ENCODE measurements at regions not wholly inside any gene's neighbourhood (a gene's known extent, or its start where the extent isn't known, plus 50 kb on each side); places are given as distances from the start of the nearest gene placed in this dataset.

- H3K27me3 ChIP-seq (ENCODE audit: control insufficient read depth in 2 of 2, insufficient read depth in 1 of 2, low read length in 1 of 2) = peaks cover 3 to 29% of the 10 kb centered on the region in 2 donors
- no peak for DNase-seq (ENCODE audit: low read depth in 6 of 9, low spot score in 9 of 9)
- 56% methylated on average over 11 of the region's 11 CpGs for WGBS
These were observed 239.5 kb downstream of the BUD13 start for GRCh38 chr11:116533186-116533825.

GRCh38 chr11:116532066-116532465, 240.7 kb downstream of the BUD13 start:
- Histone ChIP-seq H3K27ac (ENCODE audit: low read depth in 1 of 2, low read length in 1 of 2) (no peak overlapping the region), H3K27me3 (ENCODE audit: control insufficient read depth in 2 of 2, insufficient read depth in 1 of 2, low read length in 1 of 2) (peaks cover 3 to 27% of the 10 kb centered on the region in 2 donors), H3K36me3 (ENCODE audit: control insufficient read depth in 2 of 2, insufficient read depth in 2 of 2, low read length in 1 of 2) (no peaks in the 10 kb centered on the region), H3K4me3 (ENCODE audit: low read length in 2 of 2) (no peak overlapping the region), H3K9me3 (ENCODE audit: control insufficient read depth in 2 of 2, insufficient read depth in 1 of 2, low read length in 1 of 2) (no peaks in the 10 kb centered on the region), H3K4me1 (ENCODE audit: control insufficient read depth in 2 of 2, insufficient read depth in 2 of 2, low read length in 2 of 2) (no peaks in the 10 kb centered on the region)
- 81% methylated on average over 8 of the region's 8 CpGs for WGBS
- DNase-seq (ENCODE audit: low read depth in 6 of 9, low spot score in 9 of 9) = no peak

More at GRCh38 chr11:116533186-116533825, 239.5 kb downstream of the BUD13 start:
- H3K36me3 ChIP-seq (ENCODE audit: control insufficient read depth in 2 of 2, insufficient read depth in 2 of 2, low read length in 1 of 2) = no peaks in the 10 kb centered on the region
- H3K9me3 ChIP-seq (ENCODE audit: control insufficient read depth in 2 of 2, insufficient read depth in 1 of 2, low read length in 1 of 2) = no peaks in the 10 kb centered on the region
- H3K27ac ChIP-seq (ENCODE audit: low read depth in 1 of 2, low read length in 1 of 2) = no peak overlapping the region
- H3K4me3 ChIP-seq (ENCODE audit: low read length in 2 of 2) = no peak overlapping the region
- H3K4me1 ChIP-seq (ENCODE audit: control insufficient read depth in 2 of 2, insufficient read depth in 2 of 2, low read length in 2 of 2) = no peaks in the 10 kb centered on the region

GRCh38 chr11:116530705-116531104, 242.1 kb downstream of the BUD13 start:
- Histone ChIP-seq H3K27me3 (ENCODE audit: control insufficient read depth in 2 of 2, insufficient read depth in 1 of 2, low read length in 1 of 2) (peaks cover 3 to 23% of the 10 kb centered on the region in 2 donors), H3K36me3 (ENCODE audit: control insufficient read depth in 2 of 2, insufficient read depth in 2 of 2, low read length in 1 of 2) (no peaks in the 10 kb centered on the region), H3K9me3 (ENCODE audit: control insufficient read depth in 2 of 2, insufficient read depth in 1 of 2, low read length in 1 of 2) (no peaks in the 10 kb centered on the region), H3K4me3 (ENCODE audit: low read length in 2 of 2) (no peak overlapping the region), H3K4me1 (ENCODE audit: control insufficient read depth in 2 of 2, insufficient read depth in 2 of 2, low read length in 2 of 2) (no peaks in the 10 kb centered on the region), H3K27ac (ENCODE audit: low read depth in 1 of 2, low read length in 1 of 2) (no peak overlapping the region)
- DNase-seq (ENCODE audit: low read depth in 6 of 9, low spot score in 9 of 9) = no peak
- 93% methylated on average over 2 of the region's 2 CpGs for whole genome bisulfite sequencing

- WGBS = 70% methylated on average over 4 of the region's 4 CpGs
- no peak overlapping the region for H3K27ac ChIP-seq (ENCODE audit: low read depth in 1 of 2, low read length in 1 of 2)
- no peaks in the 10 kb centered on the region for H3K9me3 ChIP-seq (ENCODE audit: control insufficient read depth in 2 of 2, insufficient read depth in 1 of 2, low read length in 1 of 2)
- no peaks in the 10 kb centered on the region for H3K4me1 ChIP-seq (ENCODE audit: control insufficient read depth in 2 of 2, insufficient read depth in 2 of 2, low read length in 2 of 2)
- H3K27me3 ChIP-seq (ENCODE audit: control insufficient read depth in 2 of 2, insufficient read depth in 1 of 2, low read length in 1 of 2) = peaks cover 0 to 14% of the 10 kb centered on the region in 2 donors
- H3K36me3 ChIP-seq (ENCODE audit: control insufficient read depth in 2 of 2, insufficient read depth in 2 of 2, low read length in 1 of 2) = no peaks in the 10 kb centered on the region
- no peak for DNase-seq (ENCODE audit: low read depth in 6 of 9, low spot score in 9 of 9)
- H3K4me3 ChIP-seq (ENCODE audit: low read length in 2 of 2) = no peak overlapping the region
These were observed 243.5 kb downstream of the BUD13 start for GRCh38 chr11:116529271-116529670.

- no peaks in the 10 kb centered on the region for H3K4me1 ChIP-seq (ENCODE audit: control insufficient read depth in 2 of 2, insufficient read depth in 2 of 2, low read length in 2 of 2)
- no peaks in the 10 kb centered on the region for H3K9me3 ChIP-seq (ENCODE audit: control insufficient read depth in 2 of 2, insufficient read depth in 1 of 2, low read length in 1 of 2)
- no peaks in the 10 kb centered on the region for H3K36me3 ChIP-seq (ENCODE audit: control insufficient read depth in 2 of 2, insufficient read depth in 2 of 2, low read length in 1 of 2)
- DNase-seq (ENCODE audit: low read depth in 6 of 9, low spot score in 9 of 9) = no peak
- H3K4me3 ChIP-seq (ENCODE audit: low read length in 2 of 2) = no peak overlapping the region
- 89% methylated on average over 10 of the region's 10 CpGs for WGBS
- no peak overlapping the region for H3K27ac ChIP-seq (ENCODE audit: low read depth in 1 of 2, low read length in 1 of 2)
- peaks cover 0 to 2% of the 10 kb centered on the region in 2 donors for H3K27me3 ChIP-seq (ENCODE audit: control insufficient read depth in 2 of 2, insufficient read depth in 1 of 2, low read length in 1 of 2)
These were observed 245.4 kb downstream of the BUD13 start for GRCh38 chr11:116527180-116527991.

GRCh38 chr11:116525961-116526495, 246.8 kb downstream of the BUD13 start:
- no peak overlapping the region for H3K4me3 ChIP-seq (ENCODE audit: low read length in 2 of 2)
- DNase-seq (ENCODE audit: low read depth in 6 of 9, low spot score in 9 of 9) = no peak
- 81% methylated on average over 4 of the region's 4 CpGs for WGBS

GRCh38 chr11:116519499-116519898, 253.3 kb downstream of the BUD13 start:
- H3K36me3 ChIP-seq (ENCODE audit: control insufficient read depth in 2 of 2, insufficient read depth in 2 of 2, low read length in 1 of 2) = no peaks in the 10 kb centered on the region
- 84% methylated on average over 5 of the region's 5 CpGs for WGBS
- H3K4me3 ChIP-seq (ENCODE audit: low read length in 2 of 2) = no peak overlapping the region
- H3K27me3 ChIP-seq (ENCODE audit: control insufficient read depth in 2 of 2, insufficient read depth in 1 of 2, low read length in 1 of 2) = no peaks in the 10 kb centered on the region
- H3K4me1 ChIP-seq (ENCODE audit: control insufficient read depth in 2 of 2, insufficient read depth in 2 of 2, low read length in 2 of 2) = no peaks in the 10 kb centered on the region
- no peaks in the 10 kb centered on the region for H3K9me3 ChIP-seq (ENCODE audit: control insufficient read depth in 2 of 2, insufficient read depth in 1 of 2, low read length in 1 of 2)
- no peak for DNase-seq (ENCODE audit: low read depth in 6 of 9, low spot score in 9 of 9)
- H3K27ac ChIP-seq (ENCODE audit: low read depth in 1 of 2, low read length in 1 of 2) = no peak overlapping the region

More at GRCh38 chr11:116525961-116526495, 246.8 kb downstream of the BUD13 start:
- H3K9me3 ChIP-seq (ENCODE audit: control insufficient read depth in 2 of 2, insufficient read depth in 1 of 2, low read length in 1 of 2) = no peaks in the 10 kb centered on the region
- no peaks in the 10 kb centered on the region for H3K4me1 ChIP-seq (ENCODE audit: control insufficient read depth in 2 of 2, insufficient read depth in 2 of 2, low read length in 2 of 2)
- no peak overlapping the region for H3K27ac ChIP-seq (ENCODE audit: low read depth in 1 of 2, low read length in 1 of 2)
- H3K27me3 ChIP-seq (ENCODE audit: control insufficient read depth in 2 of 2, insufficient read depth in 1 of 2, low read length in 1 of 2) = peaks cover 0 to 2% of the 10 kb centered on the region in 2 donors
- no peaks in the 10 kb centered on the region for H3K36me3 ChIP-seq (ENCODE audit: control insufficient read depth in 2 of 2, insufficient read depth in 2 of 2, low read length in 1 of 2)

GRCh38 chr11:116518141-116518540, 254.6 kb downstream of the BUD13 start:
- Histone ChIP-seq H3K27me3 (ENCODE audit: control insufficient read depth in 2 of 2, insufficient read depth in 1 of 2, low read length in 1 of 2) (no peaks in the 10 kb centered on the region), H3K4me3 (ENCODE audit: low read length in 2 of 2) (no peak overlapping the region), H3K27ac (ENCODE audit: low read depth in 1 of 2, low read length in 1 of 2) (no peak overlapping the region), H3K9me3 (ENCODE audit: control insufficient read depth in 2 of 2, insufficient read depth in 1 of 2, low read length in 1 of 2) (no peaks in the 10 kb centered on the region), H3K4me1 (ENCODE audit: control insufficient read depth in 2 of 2, insufficient read depth in 2 of 2, low read length in 2 of 2) (no peaks in the 10 kb centered on the region), H3K36me3 (ENCODE audit: control insufficient read depth in 2 of 2, insufficient read depth in 2 of 2, low read length in 1 of 2) (no peaks in the 10 kb centered on the region)
- no peak for DNase-seq (ENCODE audit: low read depth in 6 of 9, low spot score in 9 of 9)
- WGBS = 87% methylated on average over 10 of the region's 10 CpGs

GRCh38 chr11:116517584-116517983, 255.2 kb downstream of the BUD13 start:
- WGBS = 74% methylated on average over 6 of the region's 6 CpGs
- Histone ChIP-seq H3K36me3 (ENCODE audit: control insufficient read depth in 2 of 2, insufficient read depth in 2 of 2, low read length in 1 of 2) (no peaks in the 10 kb centered on the region), H3K9me3 (ENCODE audit: control insufficient read depth in 2 of 2, insufficient read depth in 1 of 2, low read length in 1 of 2) (no peaks in the 10 kb centered on the region), H3K4me3 (ENCODE audit: low read length in 2 of 2) (no peak overlapping the region), H3K27me3 (ENCODE audit: control insufficient read depth in 2 of 2, insufficient read depth in 1 of 2, low read length in 1 of 2) (no peaks in the 10 kb centered on the region), H3K27ac (ENCODE audit: low read depth in 1 of 2, low read length in 1 of 2) (no peak overlapping the region), H3K4me1 (ENCODE audit: control insufficient read depth in 2 of 2, insufficient read depth in 2 of 2, low read length in 2 of 2) (no peaks in the 10 kb centered on the region)
- no peak for DNase-seq (ENCODE audit: low read depth in 6 of 9, low spot score in 9 of 9)

Data from thymus (tissue), 11 donors.